Ovary (tissue), 3 donors: ENCODE measurements at regions not wholly inside any gene's neighbourhood (a gene's known extent, or its start where the extent isn't known, plus 50 kb on each side); places are given as distances from the start of the nearest gene placed in this dataset.

ENCODE experiments used
- CTCF ChIP-seq, 3 donors: fragments of 450-650 bp in 2 of 3; fragments of 200-600 bp in 1 of 3; IDR thresholded peaks; one replicate each; pipeline versions ENCODE4 v1.5.1 to v1.8.0; 2016 to 2022; ENCODE audit warnings: antibody characterized with exemption in 3 of 3, mild to moderate bottlenecking in 1 of 3
- POLR2A ChIP-seq: fragments of 450-650 bp; IDR thresholded peaks from one replicate; pipeline ENCODE4 v1.6.1; 2017; ENCODE audit warnings: antibody characterized with exemption, mild to moderate bottlenecking, moderate library complexity
- donor health status: DM: no; HTN: no; CAD: no.

GRCh38 chr6:142642651-142643050, 302.3 kb downstream of the HIVEP2 start:
- TF ChIP-seq CTCF (IDR thresholded peaks at IDR 0.05), result no peak
- no peak for TF ChIP-seq POLR2A
